Ovary (tissue), 7 donors: ENCODE measurements at regions not wholly inside any gene's neighbourhood (a gene's known extent, or its start where the extent isn't known, plus 50 kb on each side); places are given as distances from the start of the nearest gene placed in this dataset.

ENCODE experiments used
- DNase-seq, 5 donors: peaks; one replicate each; pipeline ENCODE4 v3.0.0-alpha.2; 2019 to 2020
- H3K27ac ChIP-seq, 2 donors: fragments of 200-600 bp; one replicate each; pipeline versions ENCODE4 v1.5.1 to v1.8.0; 2019 to 2022
- H3K27me3 ChIP-seq: fragments of 200-600 bp; one replicate; pipeline ENCODE4 v1.8.0; 2022
- H3K36me3 ChIP-seq: fragments of 200-600 bp; sonication (generic); one replicate; pipeline ENCODE4 v1.5.1; 2019
- H3K4me1 ChIP-seq: one replicate; pipeline ENCODE4 v1.8.1; 2013; ENCODE audit warnings: mild to moderate bottlenecking, moderate library complexity; ENCODE audit not compliant: insufficient read depth
- H3K4me3 ChIP-seq: fragments of 200-600 bp; sonication (generic); one replicate; pipeline ENCODE4 v1.5.1; 2017
- H3K9me3 ChIP-seq, 2 donors: fragments of 200-600 bp in 1 of 2; sonication (generic) in 1 of 2; one replicate each; pipeline versions ENCODE4 v1.5.1 to v1.8.1; 2013 to 2019; ENCODE audit warnings: mild to moderate bottlenecking in 1 of 2, moderate library complexity in 1 of 2
- EP300 ChIP-seq: sonication (generic); formaldehyde crosslinking; IDR thresholded peaks from one replicate; pipeline ENCODE4 v1.6.1; 2017; ENCODE audit warnings: antibody characterized with exemption
- POLR2A ChIP-seq: fragments of 450-650 bp; IDR thresholded peaks from one replicate; pipeline ENCODE4 v1.6.1; 2017; ENCODE audit warnings: antibody characterized with exemption, mild to moderate bottlenecking, moderate library complexity
- WGBS, 3 donors: extraction: QIAGEN DNeasy Blood & Tissue Kit in 1 of 3; methylation state at CpG; one replicate each; pipeline versions ENCODE4 v1.1.5 to v1.1.7; 2013 to 2017; 5-methylcytosine and 5-hydroxymethylcytosine counted together
- intact Hi-C, 4 donors: fragments of 100-400 bp; cut with DNase I; formaldehyde crosslinking; loops; one replicate each; pipeline versions ENCODE4 v1.11.0 to v1.15.1; 2022 to 2023
- TF ChIP-seq, protein P1 (sequence below), 3 donors: fragments of 450-650 bp in 2 of 3; fragments of 200-600 bp in 1 of 3; IDR thresholded peaks; one replicate each; pipeline versions ENCODE4 v1.5.1 to v1.8.0; 2016 to 2022; ENCODE audit warnings: antibody characterized with exemption in 3 of 3, mild to moderate bottlenecking in 1 of 3
- donor health status: DM: no; HTN: no; CAD: no; lungs with moderate emphysema.
- donor health status: DM: no; HTN: no; CAD: no.
- donor health status: Bipolar disorder and iron deficiency.
- donor health status: DM: no; HTN: no; CAD: no.
- donor health status: DM: yes; HTN: yes; CAD: no.

GRCh38 chr10:113336549-113337130 lies 216.2 kb upstream of the HABP2 start:
- H3K27ac ChIP-seq = no peak overlapping the region
- intact Hi-C loops = no loop called here
- no peaks in the 10 kb centered on the region for H3K27me3 ChIP-seq

GRCh38 chr10:113337142-113337541 lies 215.7 kb upstream of the HABP2 start:
- 83 to 89% (median 83%) methylated on average over 1 of the region's 1 CpG for WGBS, 3 donors

More at GRCh38 chr10:113336549-113337130, 216.2 kb upstream of the HABP2 start:
- no peaks in the 10 kb centered on the region for H3K4me1 ChIP-seq
- no peaks in the 10 kb centered on the region for H3K36me3 ChIP-seq
- WGBS, 3 donors = 74 to 77% (median 75%) methylated on average over 6 of the region's 6 CpGs
- no peak overlapping the region for H3K4me3 ChIP-seq
- TF ChIP-seq POLR2A (no peak), EP300 (no peak)
- TF ChIP-seq, protein P1, sequence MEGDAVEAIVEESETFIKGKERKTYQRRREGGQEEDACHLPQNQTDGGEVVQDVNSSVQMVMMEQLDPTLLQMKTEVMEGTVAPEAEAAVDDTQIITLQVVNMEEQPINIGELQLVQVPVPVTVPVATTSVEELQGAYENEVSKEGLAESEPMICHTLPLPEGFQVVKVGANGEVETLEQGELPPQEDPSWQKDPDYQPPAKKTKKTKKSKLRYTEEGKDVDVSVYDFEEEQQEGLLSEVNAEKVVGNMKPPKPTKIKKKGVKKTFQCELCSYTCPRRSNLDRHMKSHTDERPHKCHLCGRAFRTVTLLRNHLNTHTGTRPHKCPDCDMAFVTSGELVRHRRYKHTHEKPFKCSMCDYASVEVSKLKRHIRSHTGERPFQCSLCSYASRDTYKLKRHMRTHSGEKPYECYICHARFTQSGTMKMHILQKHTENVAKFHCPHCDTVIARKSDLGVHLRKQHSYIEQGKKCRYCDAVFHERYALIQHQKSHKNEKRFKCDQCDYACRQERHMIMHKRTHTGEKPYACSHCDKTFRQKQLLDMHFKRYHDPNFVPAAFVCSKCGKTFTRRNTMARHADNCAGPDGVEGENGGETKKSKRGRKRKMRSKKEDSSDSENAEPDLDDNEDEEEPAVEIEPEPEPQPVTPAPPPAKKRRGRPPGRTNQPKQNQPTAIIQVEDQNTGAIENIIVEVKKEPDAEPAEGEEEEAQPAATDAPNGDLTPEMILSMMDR (IDR thresholded peaks at IDR 0.05) = no peak
- DNase-seq = no peak
- H3K9me3 ChIP-seq = no peaks in the 10 kb centered on the region

GRCh38 chr10:113339121-113339520 lies 213.7 kb upstream of the HABP2 start:
- WGBS, 3 donors = 49 to 56% (median 54%) methylated on average over 4 to 5 of the region's 5 CpGs
- no peak overlapping the region for H3K27ac ChIP-seq
- H3K27me3 ChIP-seq = no peaks in the 10 kb centered on the region
- no peak for TF ChIP-seq POLR2A
- TF ChIP-seq, protein P1 (IDR thresholded peaks at IDR 0.05) = no peak
- no peak for TF ChIP-seq EP300
- no peaks in the 10 kb centered on the region for H3K36me3 ChIP-seq
- no peak for DNase-seq
- H3K4me1 ChIP-seq = no peaks in the 10 kb centered on the region
- H3K4me3 ChIP-seq = no peak overlapping the region
- no peaks in the 10 kb centered on the region for H3K9me3 ChIP-seq
- intact Hi-C loops = no loop called here

More at GRCh38 chr10:113337142-113337541, 215.7 kb upstream of the HABP2 start:
- DNase-seq = no peak
- Histone ChIP-seq H3K27ac (no peak overlapping the region), H3K4me1 (no peaks in the 10 kb centered on the region), H3K9me3 (no peaks in the 10 kb centered on the region), H3K4me3 (no peak overlapping the region), H3K27me3 (no peaks in the 10 kb centered on the region), H3K36me3 (no peaks in the 10 kb centered on the region)
- intact Hi-C loops = no loop called here
- TF ChIP-seq, protein P1 (IDR thresholded peaks at IDR 0.05) = no peak
- TF ChIP-seq EP300 (no peak), POLR2A (no peak)

DNA sequence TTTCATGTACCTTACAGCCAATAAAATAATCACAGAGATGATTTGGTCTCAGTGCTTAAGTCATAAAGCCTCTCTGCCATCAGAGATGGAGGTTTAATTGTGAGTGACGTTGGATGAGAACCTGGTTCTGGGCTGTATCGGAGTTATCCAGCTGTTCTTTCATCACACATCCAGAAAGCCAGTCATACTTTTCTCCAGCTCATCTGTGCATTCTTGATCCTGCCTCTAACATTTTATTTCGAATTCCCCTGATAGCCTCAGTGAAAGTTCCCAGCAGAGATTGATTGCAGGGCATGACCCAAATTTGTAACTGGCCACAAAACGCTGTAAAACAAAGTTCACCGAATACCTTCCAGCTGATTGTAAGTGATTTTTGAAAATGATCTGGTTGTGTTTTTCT lies 212.6 kb upstream of the HABP2 start:
- Histone ChIP-seq H3K36me3 (no peaks in the 10 kb centered on the region), H3K27ac (no peak overlapping the region), H3K9me3 (no peaks in the 10 kb centered on the region), H3K4me1 (no peaks in the 10 kb centered on the region), H3K27me3 (no peaks in the 10 kb centered on the region), H3K4me3 (no peak overlapping the region)
- no peak for DNase-seq
- WGBS, 3 donors = 53 to 70% (median 69%) methylated on average over 5 of the region's 5 CpGs
- intact Hi-C loops = no loop called here
- TF ChIP-seq EP300 (no peak), POLR2A (no peak)
- TF ChIP-seq, protein P1 (IDR thresholded peaks at IDR 0.05) = no peak
